Smooth muscle cell of the brain vasculature (primary cell): ENCODE measurements at regions not wholly inside any gene's neighbourhood (a gene's known extent, or its start where the extent isn't known, plus 50 kb on each side); places are given as distances from the start of the nearest gene placed in this dataset.

Source experiments
- DNase-seq: peaks from one replicate; pipeline ENCODE4 v3.0.0-alpha.2; 2012; ENCODE audit warnings: low read depth, low spot score

GRCh38 chr14:98433436-98433835 is 838.6 kb downstream of the BCL11B start:
- DNase-seq: no peak

GRCh38 chr14:98437113-98437512 is 834.9 kb downstream of the BCL11B start:
- DNase-seq: no peak

GRCh38 chr14:98444077-98444476 is 827.9 kb downstream of the BCL11B start:
- no peak for DNase-seq

GRCh38 chr14:98445718-98446117 is 826.3 kb downstream of the BCL11B start:
- no peak for DNase-seq

DNA sequence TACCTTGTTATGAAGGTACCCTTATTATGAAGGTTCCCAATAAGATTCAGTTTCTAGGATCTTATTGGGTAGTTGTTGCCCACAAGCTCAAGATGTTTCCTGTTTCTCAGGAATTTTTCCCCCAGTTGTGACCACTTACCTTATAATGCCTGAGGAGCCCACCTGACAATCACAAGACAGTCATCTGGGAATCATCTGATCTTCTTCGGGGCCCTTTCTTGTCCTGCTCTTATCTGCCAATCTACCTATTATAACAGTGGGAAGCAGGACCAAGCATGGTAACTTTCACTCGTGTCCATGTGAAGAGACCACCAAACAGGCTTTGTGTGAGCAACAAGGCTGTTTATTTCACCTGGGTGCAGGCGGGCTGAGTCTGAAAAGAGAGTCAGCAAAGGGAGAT is 825.5 kb downstream of the BCL11B start:
- DNase-seq: no peak

DNA sequence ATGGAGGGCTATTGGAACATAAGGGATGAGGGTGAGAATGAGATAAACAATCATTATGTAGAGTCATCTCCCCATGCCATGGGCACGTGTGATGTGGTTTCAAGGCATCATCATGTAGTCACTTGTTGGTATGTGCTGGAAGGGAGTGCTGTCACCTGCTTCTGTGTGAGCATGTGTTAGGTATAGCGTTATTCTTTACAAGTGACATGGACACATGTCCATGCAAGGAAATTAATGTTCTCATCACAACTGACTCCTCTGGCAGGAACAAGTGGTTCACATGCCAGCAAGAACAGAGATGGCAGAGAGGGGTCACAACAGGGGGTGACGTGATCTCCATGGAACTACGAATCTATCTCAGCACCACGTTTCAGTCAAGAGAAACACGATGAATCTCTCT is 815.8 kb downstream of the BCL11B start:
- no peak for DNase-seq

GRCh38 chr14:98458702-98459101 is 813.3 kb downstream of the BCL11B start:
- DNase-seq: no peak

- DNase-seq: no peak
Measured at GRCh38 chr14:98462908-98463307, 809.1 kb downstream of the BCL11B start.

DNA sequence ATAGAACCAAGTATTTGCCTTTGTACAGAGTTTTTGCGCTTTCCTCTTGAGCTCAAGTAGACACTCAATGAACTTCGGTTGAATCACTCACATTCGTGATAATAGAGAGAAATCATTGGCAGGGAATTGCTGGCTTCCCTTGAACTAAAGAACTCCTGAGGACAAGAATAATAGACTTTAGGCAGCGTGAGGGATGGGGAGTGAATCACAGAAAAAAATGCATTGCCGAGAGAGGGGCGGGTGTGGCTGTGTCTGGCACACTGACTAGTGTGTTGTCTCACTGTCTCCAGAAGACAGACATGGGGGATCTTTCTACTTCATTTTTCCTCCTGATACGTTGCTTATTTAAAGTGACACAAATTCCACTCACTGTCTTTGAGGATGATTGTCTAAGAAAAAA is 805.2 kb downstream of the BCL11B start:
- no peak for DNase-seq

DNA sequence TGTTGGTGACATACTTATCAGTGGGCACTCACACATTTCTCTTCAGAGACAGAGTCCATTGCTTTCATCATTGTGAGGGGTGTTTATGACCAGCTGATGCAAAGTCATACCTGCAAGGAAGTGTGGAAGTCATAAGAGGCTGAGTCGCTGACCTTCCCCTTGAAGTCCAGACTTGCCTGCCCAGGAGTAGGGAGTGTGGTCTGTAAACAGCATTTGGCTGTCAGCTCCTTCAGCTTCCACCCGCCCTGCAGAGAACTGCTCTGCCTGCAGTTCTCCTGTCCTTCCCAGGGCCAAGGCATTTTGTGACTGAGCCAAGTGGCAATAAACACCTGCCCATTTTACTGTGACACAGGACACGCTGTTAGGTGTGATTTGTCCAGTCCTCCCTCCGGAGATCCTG is 801.3 kb downstream of the BCL11B start:
- DNase-seq: no peak

DNA sequence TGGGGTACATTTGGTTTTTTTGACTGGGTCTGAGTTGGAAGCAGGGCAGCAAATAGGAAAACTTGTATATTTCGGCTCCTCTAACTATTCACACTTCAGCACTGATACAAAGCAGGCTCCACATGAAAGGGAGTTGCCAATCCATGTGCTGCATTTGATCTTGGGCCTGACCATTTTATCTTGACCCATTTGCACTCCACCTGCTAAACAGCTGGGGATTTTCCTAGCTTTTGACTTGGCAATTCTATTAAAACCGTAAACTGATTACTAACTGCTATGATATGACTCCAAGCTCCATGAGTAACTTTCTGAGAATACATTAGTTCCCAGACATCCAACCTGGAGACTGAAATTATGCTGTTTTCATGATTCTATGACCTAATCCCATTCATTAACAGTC is 797.1 kb downstream of the BCL11B start:
- no peak for DNase-seq

DNA sequence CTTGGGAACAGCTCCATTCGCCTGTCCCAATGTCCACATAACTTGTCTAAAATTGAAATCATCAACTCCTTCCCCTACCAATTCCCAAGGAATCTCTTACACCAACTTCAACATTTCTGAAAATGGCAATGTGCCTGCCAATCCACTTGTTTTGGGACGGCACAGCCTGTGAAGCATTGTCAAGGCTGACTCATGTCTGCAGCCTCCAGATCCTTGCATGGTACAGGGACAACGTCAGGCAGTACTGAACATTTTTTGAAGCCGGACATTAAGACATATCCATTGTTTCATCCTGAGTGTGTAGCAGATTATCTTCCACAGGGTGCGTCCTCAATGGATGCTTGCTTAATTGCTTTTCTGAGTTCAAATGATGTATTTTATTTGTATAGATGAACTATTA is 794.1 kb downstream of the BCL11B start:
- no peak for DNase-seq

- no peak for DNase-seq
Measured at GRCh38 chr14:98489115-98489514, 782.9 kb downstream of the BCL11B start.

DNA sequence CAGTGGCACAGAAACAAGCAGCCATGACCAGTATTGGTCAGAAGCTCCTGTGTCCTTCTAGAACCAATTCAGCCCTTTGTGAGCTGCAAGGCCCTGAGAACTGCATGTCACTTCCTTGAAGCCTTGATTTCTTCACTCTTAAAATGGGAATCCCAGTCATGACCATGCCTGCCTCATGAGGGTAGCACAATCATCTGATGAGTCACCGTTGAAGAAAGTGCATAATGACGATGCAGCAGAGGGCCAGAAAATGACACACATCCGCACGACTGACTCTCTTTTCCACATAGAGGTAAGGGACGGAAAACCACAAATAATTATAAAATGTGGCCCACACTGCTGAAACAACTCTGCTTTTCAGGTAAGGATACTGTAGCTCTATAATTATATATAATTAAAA is 777.4 kb downstream of the BCL11B start:
- DNase-seq: no peak

- no peak for DNase-seq
Measured at GRCh38 chr14:98498019-98498885, 773.7 kb downstream of the BCL11B start.

- no peak for DNase-seq
Measured at GRCh38 chr14:98501335-98501734, 770.7 kb downstream of the BCL11B start.

DNA sequence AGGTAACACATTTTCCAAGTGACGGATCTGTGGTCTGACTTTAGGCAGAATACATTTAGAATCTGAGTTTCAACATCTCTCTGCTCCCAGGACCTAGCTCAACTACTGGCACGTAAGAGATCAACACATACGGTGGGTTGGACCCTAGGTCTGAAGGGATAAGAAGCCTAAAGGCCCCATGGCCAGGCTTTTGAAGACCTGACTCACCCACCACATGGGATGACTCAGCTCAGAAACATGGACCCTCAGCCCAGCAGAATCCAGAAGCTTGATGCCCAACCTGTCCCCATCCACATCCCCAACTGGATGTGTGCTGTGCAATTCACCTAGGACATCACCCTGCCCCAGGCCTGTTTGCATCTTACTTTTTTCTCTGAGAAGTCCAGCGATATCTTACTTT is 770.2 kb downstream of the BCL11B start:
- DNase-seq: no peak

- DNase-seq: no peak
Measured at GRCh38 chr14:98503086-98503815, 768.7 kb downstream of the BCL11B start.

- DNase-seq: no peak
Measured at GRCh38 chr14:98507264-98507663, 764.7 kb downstream of the BCL11B start.

- no peak for DNase-seq
Measured at GRCh38 chr14:98510392-98510791, 761.6 kb downstream of the BCL11B start.

DNA sequence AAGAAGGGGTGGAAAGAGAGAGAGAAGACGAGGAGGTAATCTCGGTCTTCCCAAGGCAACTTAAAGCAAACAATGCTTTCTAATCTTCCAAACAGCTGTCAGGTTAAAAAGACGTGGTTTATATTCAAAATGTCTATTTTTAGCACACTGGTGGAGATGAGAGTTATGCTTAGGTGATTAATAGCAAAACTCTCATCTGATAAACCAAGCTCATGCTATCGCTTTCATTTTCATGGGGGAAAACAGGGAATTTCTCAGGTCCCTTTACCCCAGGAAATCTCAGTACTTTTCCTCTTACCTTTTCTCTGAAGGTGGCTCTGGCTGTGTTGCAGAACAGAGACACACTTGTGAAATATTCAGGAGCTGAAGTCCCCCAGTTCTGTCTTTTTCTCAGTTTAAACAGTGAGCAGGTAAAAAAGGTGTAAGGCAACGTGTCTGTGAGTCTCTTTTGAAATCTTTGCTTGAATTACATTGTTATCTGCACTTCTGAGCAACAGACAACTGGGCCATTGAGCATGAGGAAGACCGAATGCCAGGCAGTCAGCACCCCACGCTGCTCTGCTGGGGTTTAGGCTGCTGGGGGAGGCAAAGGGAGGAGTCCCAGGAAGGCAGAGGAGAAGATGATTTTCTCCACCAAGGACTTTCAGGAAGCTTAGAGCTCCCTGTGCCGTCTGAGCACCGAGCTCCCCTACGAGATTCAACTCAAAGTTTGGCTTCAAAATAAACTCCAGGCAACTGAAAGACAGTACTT is 759.3 kb downstream of the BCL11B start:
- no peak for DNase-seq

DNA sequence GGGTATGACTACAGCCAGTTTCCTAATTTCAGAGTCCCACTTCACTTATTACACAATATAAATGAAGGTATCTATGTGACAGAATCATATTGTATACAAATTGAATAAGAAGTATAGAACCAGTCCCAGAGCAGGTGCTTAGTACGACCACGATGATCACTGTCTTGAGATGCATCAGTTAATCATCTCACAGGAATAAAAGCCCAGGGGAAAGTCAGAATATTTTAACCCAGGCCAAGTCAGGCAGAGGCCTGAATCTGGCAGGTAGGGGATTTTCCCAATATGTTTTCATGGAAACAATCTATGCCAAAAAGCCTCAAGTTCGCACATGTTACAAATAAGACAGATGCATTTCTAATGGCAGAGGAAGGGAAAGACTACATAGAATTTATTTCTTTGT is 758.4 kb downstream of the BCL11B start:
- no peak for DNase-seq
